HG03139 (cell line): ENCODE measurements at regions not wholly inside any gene's neighbourhood (a gene's known extent, or its start where the extent isn't known, plus 50 kb on each side); places are given as distances from the start of the nearest gene placed in this dataset.
A peak's percentile ranks its signal among the peaks of the same experiment; 100 is the strongest.
"Not testable (repeated sequence)": the region's sequence is repeated elsewhere in the genome, so short reads cannot be mapped to it uniquely, and the experiment has no call there.

ENCODE experiments used
- ATAC-seq: cut with Tn5 transposase; IDR thresholded peaks from one replicate; pipeline ENCODE4 v1.9.1; 2021; ENCODE audit not compliant: unreplicated experiment

GRCh38 chr21:6093870-6094269 lies 4427.5 kb upstream of the TPTE start:
- not testable (repeated sequence) for ATAC-seq

- not testable (repeated sequence) for ATAC-seq
Observed at GRCh38 chr21:6095304-6095703, 4426.1 kb upstream of the TPTE start.

- not testable (repeated sequence) for ATAC-seq
Observed at GRCh38 chr21:6096560-6097424, 4424.6 kb upstream of the TPTE start.

GRCh38 chr21:6097736-6098135 lies 4423.6 kb upstream of the TPTE start:
- not testable (repeated sequence) for ATAC-seq

- not testable (repeated sequence) for ATAC-seq
Observed at GRCh38 chr21:6098191-6098935, 4423.0 kb upstream of the TPTE start.

- not testable (repeated sequence) for ATAC-seq
Observed at GRCh38 chr21:6101588-6101987, 4419.8 kb upstream of the TPTE start.

- ATAC-seq: not testable (repeated sequence)
Observed at GRCh38 chr21:6104546-6104945, 4416.8 kb upstream of the TPTE start.

GRCh38 chr21:6106686-6107567 lies 4414.5 kb upstream of the TPTE start:
- not testable (repeated sequence) for ATAC-seq

- not testable (repeated sequence) for ATAC-seq
Observed at GRCh38 chr21:6108894-6109293, 4412.5 kb upstream of the TPTE start.

GRCh38 chr21:6109774-6110173 lies 4411.6 kb upstream of the TPTE start:
- ATAC-seq: not testable (repeated sequence)

- ATAC-seq: peak; percentile 64
Observed at GRCh38 chr21:6110716-6111343, 4410.6 kb upstream of the TPTE start.

GRCh38 chr21:6111354-6111753 lies 4410.0 kb upstream of the TPTE start:
- ATAC-seq: peak; percentile 24

- not testable (repeated sequence) for ATAC-seq
Observed at GRCh38 chr21:6118336-6118735, 4403.0 kb upstream of the TPTE start.

GRCh38 chr21:6120863-6121262 lies 4400.5 kb upstream of the TPTE start:
- ATAC-seq: not testable (repeated sequence)

GRCh38 chr21:6122629-6123028 lies 4398.8 kb upstream of the TPTE start:
- not testable (repeated sequence) for ATAC-seq

GRCh38 chr21:6123224-6123623 lies 4398.2 kb upstream of the TPTE start:
- not testable (repeated sequence) for ATAC-seq

- not testable (repeated sequence) for ATAC-seq
Observed at GRCh38 chr21:6125549-6126240, 4395.7 kb upstream of the TPTE start.

- not testable (repeated sequence) for ATAC-seq
Observed at GRCh38 chr21:6126976-6127732, 4394.2 kb upstream of the TPTE start.

- not testable (repeated sequence) for ATAC-seq
Observed at GRCh38 chr21:6130734-6131133, 4390.6 kb upstream of the TPTE start.
